AG09319 (cell line): ENCODE measurements at regions not wholly inside any gene's neighbourhood (a gene's known extent, or its start where the extent isn't known, plus 50 kb on each side); places are given as distances from the start of the nearest gene placed in this dataset.

ENCODE experiments used
- DNase-seq: peaks from one replicate; pipeline ENCODE4 v3.0.0-alpha.2; 2010; ENCODE audit warnings: low read depth; ENCODE audit errors: extremely low read depth
- CTCF ChIP-seq: IDR thresholded peaks from 2 replicates; pipeline ENCODE4 v1.5.1; 2011; ENCODE audit warnings: low read depth, mild to moderate bottlenecking, inconsistent platforms, low read length, moderate library complexity

GRCh38 chr5:86748538-86749105, 130.9 kb downstream of the COX7C start:
- DNase-seq: no peak

GRCh38 chr5:86749841-86750240, 132.1 kb downstream of the COX7C start:
- TF ChIP-seq CTCF: no peak
- no peak for DNase-seq

More at GRCh38 chr5:86748538-86749105, 130.9 kb downstream of the COX7C start:
- no peak for TF ChIP-seq CTCF

GRCh38 chr5:86756839-86757238, 139.1 kb downstream of the COX7C start:
- no peak for DNase-seq
- TF ChIP-seq CTCF: no peak

GRCh38 chr5:86757824-86758223, 140.1 kb downstream of the COX7C start:
- TF ChIP-seq CTCF: no peak

GRCh38 chr5:86760661-86761060, 142.9 kb downstream of the COX7C start:
- no peak for TF ChIP-seq CTCF
- no peak for DNase-seq

More at GRCh38 chr5:86757824-86758223, 140.1 kb downstream of the COX7C start:
- DNase-seq: no peak

- DNase-seq: no peak
- TF ChIP-seq CTCF: no peak
Observed at GRCh38 chr5:86763929-86764328, 146.2 kb downstream of the COX7C start.

GRCh38 chr5:86765778-86766502, 148.2 kb downstream of the COX7C start:
- no peak for TF ChIP-seq CTCF
- no peak for DNase-seq
